ENCODE measurements at regions not wholly inside any gene's neighbourhood (a gene's known extent, or its start where the extent isn't known, plus 50 kb on each side); places are given as distances from the start of the nearest gene placed in this dataset.

DNA sequence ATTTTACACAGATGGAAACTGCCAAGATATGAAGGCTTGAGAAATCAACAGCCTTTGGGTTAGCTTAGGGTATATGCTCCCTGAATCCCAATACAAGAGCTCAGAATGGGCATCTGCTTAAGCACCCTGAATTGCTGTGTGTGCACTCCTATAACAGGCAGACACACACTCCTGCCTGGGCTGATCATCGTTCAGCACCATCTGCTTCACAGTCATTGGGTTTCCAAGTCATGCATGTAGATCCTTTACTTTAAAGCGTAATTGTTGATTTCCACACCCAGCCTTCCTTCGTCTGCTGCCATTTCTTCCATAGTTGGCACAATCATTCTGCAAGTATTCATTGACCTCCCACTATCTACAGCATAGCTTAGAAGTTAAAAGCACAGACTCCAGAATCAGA, 263.5 kb downstream of the CBLN4 start:
- TF ChIP-seq, protein P1, sequence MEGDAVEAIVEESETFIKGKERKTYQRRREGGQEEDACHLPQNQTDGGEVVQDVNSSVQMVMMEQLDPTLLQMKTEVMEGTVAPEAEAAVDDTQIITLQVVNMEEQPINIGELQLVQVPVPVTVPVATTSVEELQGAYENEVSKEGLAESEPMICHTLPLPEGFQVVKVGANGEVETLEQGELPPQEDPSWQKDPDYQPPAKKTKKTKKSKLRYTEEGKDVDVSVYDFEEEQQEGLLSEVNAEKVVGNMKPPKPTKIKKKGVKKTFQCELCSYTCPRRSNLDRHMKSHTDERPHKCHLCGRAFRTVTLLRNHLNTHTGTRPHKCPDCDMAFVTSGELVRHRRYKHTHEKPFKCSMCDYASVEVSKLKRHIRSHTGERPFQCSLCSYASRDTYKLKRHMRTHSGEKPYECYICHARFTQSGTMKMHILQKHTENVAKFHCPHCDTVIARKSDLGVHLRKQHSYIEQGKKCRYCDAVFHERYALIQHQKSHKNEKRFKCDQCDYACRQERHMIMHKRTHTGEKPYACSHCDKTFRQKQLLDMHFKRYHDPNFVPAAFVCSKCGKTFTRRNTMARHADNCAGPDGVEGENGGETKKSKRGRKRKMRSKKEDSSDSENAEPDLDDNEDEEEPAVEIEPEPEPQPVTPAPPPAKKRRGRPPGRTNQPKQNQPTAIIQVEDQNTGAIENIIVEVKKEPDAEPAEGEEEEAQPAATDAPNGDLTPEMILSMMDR (IDR thresholded peaks at IDR 0.05): no peak
- TF ChIP-seq POLR2AphosphoS5 (IDR thresholded peaks at IDR 0.05) (no peak), POLR2A (IDR thresholded peaks at IDR 0.05) (no peak)
